ENCODE measurements at regions not wholly inside any gene's neighbourhood (a gene's known extent, or its start where the extent isn't known, plus 50 kb on each side); places are given as distances from the start of the nearest gene placed in this dataset.

- intact Hi-C loops (cut with micrococcal nuclease), result no loop called here
- no peak overlapping the region for H3K4me3 ChIP-seq (replicated peaks in 1 of 2; ENCODE audit: low read depth in 1 of 2, low read length in 2 of 2)
- no peaks in the 10 kb centered on the region for H3K36me3 ChIP-seq (ENCODE audit: control insufficient read depth in 1 of 2, insufficient read depth in 2 of 2, low read length in 2 of 2)
- H3K4me2 ChIP-seq (ENCODE audit: low read length), result no peak overlapping the region
- ATAC-seq (no peak), DNase-seq (ENCODE audit: low read depth, low spot score) (no peak)
- ChIA-PET POLR2A (no interaction called here), CTCF (no interaction called here), RAD21 (ENCODE audit: low non-redundant PET in 1 of 2, low total read pairs in 2 of 2, uncharacterized antibody in 2 of 2, unreplicated experiment in 2 of 2) (no interaction called here)
- TF ChIP-seq FOSL1 (IDR thresholded peaks at IDR 0.05; ENCODE audit: low read depth) (no peak), TCF7L2 (IDR thresholded peaks at IDR 0.05; ENCODE audit: borderline replicate concordance, extremely low read depth, insufficient read depth, insufficient read length) (no peak), POLR2A (IDR thresholded peaks at IDR 0.05; ENCODE audit: borderline replicate concordance, extremely low read depth, insufficient read depth, insufficient read length) (no peak), SRF (IDR thresholded peaks at IDR 0.05; ENCODE audit: low read depth) (no peak)
- TF ChIP-seq, protein P1, sequence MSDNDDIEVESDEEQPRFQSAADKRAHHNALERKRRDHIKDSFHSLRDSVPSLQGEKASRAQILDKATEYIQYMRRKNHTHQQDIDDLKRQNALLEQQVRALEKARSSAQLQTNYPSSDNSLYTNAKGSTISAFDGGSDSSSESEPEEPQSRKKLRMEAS (IDR thresholded peaks at IDR 0.05), result no peak
- no peaks in the 10 kb centered on the region for H3K79me2 ChIP-seq (ENCODE audit: insufficient read depth, low read length)
- no peaks in the 10 kb centered on the region for H3K9me2 ChIP-seq (ENCODE audit: insufficient read depth)
- no peaks in the 10 kb centered on the region for H4K20me1 ChIP-seq (ENCODE audit: insufficient read depth)
- H2AFZ ChIP-seq (ENCODE audit: low read depth, low read length, poor library complexity, severe bottlenecking), result no peak overlapping the region
- no peaks in the 10 kb centered on the region for H3K4me1 ChIP-seq (ENCODE audit: control insufficient read depth in 1 of 2, insufficient read depth in 2 of 2, low read length in 2 of 2)
- no peaks in the 10 kb centered on the region; the same call in 1 of the 2 replicates for H3K27me3 ChIP-seq (ENCODE audit: insufficient read depth, low read length)
- H3K9ac ChIP-seq (ENCODE audit: low read length), result no peak overlapping the region
- no peaks in the 10 kb centered on the region for H3K9me3 ChIP-seq (ENCODE audit: control insufficient read depth in 1 of 2, insufficient read depth in 1 of 2, low read depth in 1 of 2, low read length in 2 of 2)
- no TSS peak for BruUV-seq (replicated peaks)
- no peak overlapping the region for H3K27ac ChIP-seq (ENCODE audit: low read depth, low read length)
These were observed 63.3 kb upstream of the GHITM start for GRCh38 chr10:84076047-84076388.

GRCh38 chr10:84076540-84077195 is 62.6 kb upstream of the GHITM start:
- CTCF ChIA-PET, result no interaction called here

More at GRCh38 chr10:84076540-84077195, 62.6 kb upstream of the GHITM start:
- Histone ChIP-seq H3K9me2 (ENCODE audit: insufficient read depth) (no peaks in the 10 kb centered on the region), H3K27ac (ENCODE audit: low read depth, low read length) (no peak overlapping the region), H2AFZ (ENCODE audit: low read depth, low read length, poor library complexity, severe bottlenecking) (no peak overlapping the region), H3K27me3 (ENCODE audit: insufficient read depth, low read length) (no peaks in the 10 kb centered on the region; the same call in 1 of the 2 replicates), H3K9me3 (ENCODE audit: control insufficient read depth in 1 of 2, insufficient read depth in 1 of 2, low read depth in 1 of 2, low read length in 2 of 2) (no peaks in the 10 kb centered on the region), H3K9ac (ENCODE audit: low read length) (no peak overlapping the region), H3K36me3 (ENCODE audit: control insufficient read depth in 1 of 2, insufficient read depth in 2 of 2, low read length in 2 of 2) (no peaks in the 10 kb centered on the region), H4K20me1 (ENCODE audit: insufficient read depth) (no peaks in the 10 kb centered on the region), H3K79me2 (ENCODE audit: insufficient read depth, low read length) (no peaks in the 10 kb centered on the region), H3K4me3 (replicated peaks in 1 of 2; ENCODE audit: low read depth in 1 of 2, low read length in 2 of 2) (no peak overlapping the region), H3K4me2 (ENCODE audit: low read length) (no peak overlapping the region), H3K4me1 (ENCODE audit: control insufficient read depth in 1 of 2, insufficient read depth in 2 of 2, low read length in 2 of 2) (no peaks in the 10 kb centered on the region)
- POLR2A ChIA-PET, result no interaction called here
- DNase-seq (ENCODE audit: low read depth, low spot score) (no peak), ATAC-seq (peak; percentile 82)
- intact Hi-C loops (cut with micrococcal nuclease), result no loop called here
- no TSS peak for BruUV-seq (replicated peaks)
- TF ChIP-seq ZBTB33 (IDR thresholded peaks at IDR 0.05; ENCODE audit: extremely low read depth, insufficient replicate concordance, low read length) (no peak), TCF7L2 (IDR thresholded peaks at IDR 0.05; ENCODE audit: borderline replicate concordance, extremely low read depth, insufficient read depth, insufficient read length) (peak; percentile 70), SP1 (IDR thresholded peaks at IDR 0.05; ENCODE audit: low read depth) (no peak), SRF (IDR thresholded peaks at IDR 0.05; ENCODE audit: low read depth) (no peak), YY1 (IDR thresholded peaks at IDR 0.05; ENCODE audit: extremely low read depth, insufficient replicate concordance, low read depth, low read length) (no peak)
- TF ChIP-seq, protein P2, sequence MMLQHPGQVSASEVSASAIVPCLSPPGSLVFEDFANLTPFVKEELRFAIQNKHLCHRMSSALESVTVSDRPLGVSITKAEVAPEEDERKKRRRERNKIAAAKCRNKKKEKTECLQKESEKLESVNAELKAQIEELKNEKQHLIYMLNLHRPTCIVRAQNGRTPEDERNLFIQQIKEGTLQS (IDR thresholded peaks at IDR 0.05), result no peak
- TF ChIP-seq, protein P3, sequence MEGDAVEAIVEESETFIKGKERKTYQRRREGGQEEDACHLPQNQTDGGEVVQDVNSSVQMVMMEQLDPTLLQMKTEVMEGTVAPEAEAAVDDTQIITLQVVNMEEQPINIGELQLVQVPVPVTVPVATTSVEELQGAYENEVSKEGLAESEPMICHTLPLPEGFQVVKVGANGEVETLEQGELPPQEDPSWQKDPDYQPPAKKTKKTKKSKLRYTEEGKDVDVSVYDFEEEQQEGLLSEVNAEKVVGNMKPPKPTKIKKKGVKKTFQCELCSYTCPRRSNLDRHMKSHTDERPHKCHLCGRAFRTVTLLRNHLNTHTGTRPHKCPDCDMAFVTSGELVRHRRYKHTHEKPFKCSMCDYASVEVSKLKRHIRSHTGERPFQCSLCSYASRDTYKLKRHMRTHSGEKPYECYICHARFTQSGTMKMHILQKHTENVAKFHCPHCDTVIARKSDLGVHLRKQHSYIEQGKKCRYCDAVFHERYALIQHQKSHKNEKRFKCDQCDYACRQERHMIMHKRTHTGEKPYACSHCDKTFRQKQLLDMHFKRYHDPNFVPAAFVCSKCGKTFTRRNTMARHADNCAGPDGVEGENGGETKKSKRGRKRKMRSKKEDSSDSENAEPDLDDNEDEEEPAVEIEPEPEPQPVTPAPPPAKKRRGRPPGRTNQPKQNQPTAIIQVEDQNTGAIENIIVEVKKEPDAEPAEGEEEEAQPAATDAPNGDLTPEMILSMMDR (IDR thresholded peaks at IDR 0.05 in 2 of 3, conservative IDR thresholded peaks at IDR 0.05 in 1 of 3; ENCODE audit: borderline replicate concordance in 1 of 3, insufficient read depth in 1 of 3, low read depth in 2 of 3, low read length in 2 of 3), result peak in 2 of 3 experiments; percentile 64 to 65; a peak in 4 of 6 replicates
- RAD21 ChIA-PET (ENCODE audit: low non-redundant PET in 1 of 2, low total read pairs in 2 of 2, uncharacterized antibody in 2 of 2, unreplicated experiment in 2 of 2), result no interaction called here

Data from HCT116 (cell line).